HEK293 (cell line): ENCODE measurements at regions not wholly inside any gene's neighbourhood (a gene's known extent, or its start where the extent isn't known, plus 50 kb on each side); places are given as distances from the start of the nearest gene placed in this dataset.

Experiments used
- ATF2 ChIP-seq: fragments of 450-650 bp; formaldehyde crosslinking; IDR thresholded peaks from 2 replicates; pipeline ENCODE4 v1.5.1; 2016; ENCODE audit warnings: missing biosample characterization, missing genetic modification characterization, low read depth
- CTCF ChIP-seq: fragments of 450-650 bp; formaldehyde crosslinking; IDR thresholded peaks from 2 replicates; pipeline ENCODE4 v1.5.1; 2016; ENCODE audit warnings: missing biosample characterization, missing genetic modification characterization
- PBX3 ChIP-seq: sonication (generic); formaldehyde crosslinking; IDR thresholded peaks from 2 replicates; pipeline ENCODE4 v1.8.1; 2022; ENCODE audit warnings: mild to moderate bottlenecking, moderate library complexity, missing genetic modification reagents
- SCRT1 ChIP-seq: fragments of 450-650 bp; formaldehyde crosslinking; IDR thresholded peaks from 2 replicates; pipeline ENCODE4 v1.5.1; 2016; ENCODE audit warnings: missing biosample characterization, missing genetic modification characterization, borderline replicate concordance
- ZBTB26 ChIP-seq: fragments of 450-650 bp; formaldehyde crosslinking; optimal IDR thresholded peaks from 2 replicates; pipeline ENCODE3; 2016; ENCODE audit warnings: missing biosample characterization, mild to moderate bottlenecking, missing genetic modification characterization
- ZEB2 ChIP-seq: fragments of 450-650 bp; formaldehyde crosslinking; IDR thresholded peaks from 2 replicates; pipeline ENCODE4 v1.5.1; 2016; ENCODE audit warnings: missing biosample characterization, missing genetic modification characterization
- ZNF140 ChIP-seq: fragments of 450-650 bp; formaldehyde crosslinking; IDR thresholded peaks from 2 replicates; pipeline ENCODE4 v1.5.1; 2016; ENCODE audit warnings: missing biosample characterization, missing genetic modification characterization
- ZNF175 ChIP-seq: fragments of 450-650 bp; formaldehyde crosslinking; IDR thresholded peaks from 2 replicates; pipeline ENCODE4 v1.5.1; 2016; ENCODE audit warnings: missing biosample characterization, missing genetic modification characterization
- ZNF18 ChIP-seq: fragments of 450-650 bp; formaldehyde crosslinking; IDR thresholded peaks from 2 replicates; pipeline ENCODE4 v1.5.1; 2016; ENCODE audit warnings: missing biosample characterization, missing genetic modification characterization
- ZNF280D ChIP-seq: fragments of 450-650 bp; formaldehyde crosslinking; IDR thresholded peaks from 2 replicates; pipeline ENCODE4 v1.5.1; 2016; ENCODE audit warnings: missing biosample characterization, missing genetic modification characterization
- ZNF423 ChIP-seq: fragments of 450-650 bp; formaldehyde crosslinking; IDR thresholded peaks from 2 replicates; pipeline ENCODE4 v1.5.1; 2016; ENCODE audit warnings: missing biosample characterization, missing genetic modification characterization
- ZNF510 ChIP-seq: fragments of 450-650 bp; formaldehyde crosslinking; IDR thresholded peaks from 2 replicates; pipeline ENCODE4 v1.5.1; 2018; ENCODE audit warnings: mild to moderate bottlenecking, missing genetic modification characterization, missing biosample characterization; ENCODE audit not compliant: insufficient replicate concordance
- ZNF639 ChIP-seq: fragments of 450-650 bp; formaldehyde crosslinking; IDR thresholded peaks from 2 replicates; pipeline ENCODE4 v1.5.1; 2016; ENCODE audit warnings: missing biosample characterization, missing genetic modification characterization

GRCh38 chr15:69551391-69552056 is 98.9 kb downstream of the RPLP1 start:
- no peak for TF ChIP-seq ZBTB26
- TF ChIP-seq CTCF, result no peak
- TF ChIP-seq ZNF18 (tag by site-specific recombination), result no peak
- no peak for TF ChIP-seq ZNF280D (tag by site-specific recombination)
- TF ChIP-seq ZNF140 (tag by site-specific recombination), result no peak
- no peak for TF ChIP-seq ATF2 (tag by site-specific recombination)
- TF ChIP-seq ZNF175 (tag by site-specific recombination), result no peak
- no peak for TF ChIP-seq ZNF639
- TF ChIP-seq PBX3 (CRISPR knock-in tag), result no peak
- no peak for TF ChIP-seq SCRT1 (tag by site-specific recombination)
- no peak for TF ChIP-seq ZEB2 (tag by site-specific recombination)
- TF ChIP-seq ZNF423, result no peak
- TF ChIP-seq ZNF510 (tag by site-specific recombination), result no peak
